ENCODE measurements at regions not wholly inside any gene's neighbourhood (a gene's known extent, or its start where the extent isn't known, plus 50 kb on each side); places are given as distances from the start of the nearest gene placed in this dataset.

- no peaks in the 10 kb centered on the region for H3K79me1 ChIP-seq (ENCODE audit: low read depth, low read length)
Observed at GRCh38 chr9:85108229-85108628, 438.7 kb downstream of the NTRK2 start.

DNA sequence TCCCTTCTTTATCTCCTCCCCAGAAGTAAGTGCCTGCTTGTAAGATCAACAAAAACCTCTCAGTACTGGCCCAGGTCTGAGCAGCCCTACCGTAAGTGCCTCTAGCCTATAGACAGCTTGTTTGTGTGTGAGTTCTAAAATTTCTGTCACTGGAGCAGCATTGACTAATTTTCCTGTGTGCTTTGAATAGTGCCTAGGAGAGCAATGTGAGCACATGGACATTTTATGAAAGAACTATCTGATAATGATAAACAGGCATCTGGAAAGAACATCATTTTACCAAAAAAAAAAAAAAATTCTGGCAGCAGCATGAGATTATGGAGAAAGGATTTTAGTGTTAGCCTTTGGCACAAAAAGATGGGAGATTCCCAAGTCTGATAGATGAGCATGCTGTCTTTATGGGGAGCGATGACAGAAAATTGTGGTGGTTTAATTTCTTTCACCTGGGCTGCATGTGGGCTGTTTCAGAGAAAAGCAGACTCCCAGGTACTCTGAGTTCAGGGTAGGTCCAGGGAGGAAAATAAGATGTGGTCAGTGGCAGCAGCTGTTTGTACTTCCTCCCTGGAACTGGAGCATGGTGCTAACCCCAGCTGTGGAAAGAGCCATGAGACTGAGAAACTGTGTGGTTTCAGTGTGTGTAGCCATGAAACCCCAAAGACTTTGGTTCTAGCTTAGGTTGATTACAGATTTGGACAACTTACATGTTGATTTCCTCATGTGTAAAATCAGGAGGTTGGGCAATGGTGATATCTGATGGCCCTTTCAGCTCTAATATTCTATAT is 419.9 kb downstream of the NTRK2 start:
- H3K79me1 ChIP-seq (ENCODE audit: low read depth, low read length) = peaks cover 1% of the 10 kb centered on the region
- no peak overlapping the region for H3K4me3 ChIP-seq (ENCODE audit: low read length in 2 of 2)
- H2AFZ ChIP-seq (ENCODE audit: low read length) = no peak overlapping the region
- H3K27me3 ChIP-seq (ENCODE audit: control insufficient read depth in 3 of 3, insufficient read depth in 3 of 3, low read depth in 1 of 3, low read length in 3 of 3) = no peaks in the 10 kb centered on the region
- H3K36me3 ChIP-seq (replicated peaks in 1 of 2; ENCODE audit: control insufficient read depth in 2 of 2, insufficient read depth in 2 of 2, low read length in 2 of 2) = no peaks in the 10 kb centered on the region
- WGBS, 2 donors (ENCODE audit: extremely low coverage in 2 of 2, insufficient read length in 2 of 2, insufficient replicate concordance in 1 of 2) = no CpG with 5 or more reads among the region's 2 CpGs
- no peak overlapping the region for H3K9ac ChIP-seq (ENCODE audit: low read depth, low read length, poor library complexity)
- H4K8ac ChIP-seq (ENCODE audit: low read depth, low read length) = no peak overlapping the region
- no peak for DNase-seq (ENCODE audit: low spot score)
- H3K4me1 ChIP-seq (ENCODE audit: control insufficient read depth in 2 of 2, insufficient read depth in 1 of 2, low read depth in 1 of 2, low read length in 2 of 2) = no peaks in the 10 kb centered on the region
- no peak overlapping the region for H2BK120ac ChIP-seq (ENCODE audit: low read depth, low read length)
- no peak overlapping the region for H3K4ac ChIP-seq (ENCODE audit: low read length)
- H4K91ac ChIP-seq (ENCODE audit: low read depth, low read length, poor library complexity) = no peak overlapping the region
- no peak overlapping the region for H3K27ac ChIP-seq (replicated peaks; ENCODE audit: low read length)
- H2BK12ac ChIP-seq (ENCODE audit: low read length) = no peak overlapping the region
- no peaks in the 10 kb centered on the region for H3K9me3 ChIP-seq (replicated peaks in 1 of 2; ENCODE audit: control insufficient read depth in 2 of 2, insufficient read depth in 1 of 2, low read depth in 1 of 2, low read length in 2 of 2)
- H2BK15ac ChIP-seq (ENCODE audit: low read length) = no peak overlapping the region
- H3K14ac ChIP-seq (ENCODE audit: low read length) = no peak overlapping the region
- H3K18ac ChIP-seq (ENCODE audit: low read length) = no peak overlapping the region
- H2BK5ac ChIP-seq (ENCODE audit: low read length) = no peak overlapping the region
- no peak overlapping the region for H3K23ac ChIP-seq (ENCODE audit: low read depth, low read length, poor library complexity)
- no peak overlapping the region for H3K4me2 ChIP-seq (ENCODE audit: insufficient read depth, low read length, poor library complexity, severe bottlenecking)
- no peak overlapping the region for H2AK5ac ChIP-seq (ENCODE audit: low read depth, low read length)

More at GRCh38 chr9:85108229-85108628, 438.7 kb downstream of the NTRK2 start:
- DNase-seq (ENCODE audit: low spot score) = no peak
- Histone ChIP-seq H3K18ac (ENCODE audit: low read length) (no peak overlapping the region), H3K14ac (ENCODE audit: low read length) (no peak overlapping the region), H3K4me1 (ENCODE audit: control insufficient read depth in 2 of 2, insufficient read depth in 1 of 2, low read depth in 1 of 2, low read length in 2 of 2) (no peaks in the 10 kb centered on the region), H2BK120ac (ENCODE audit: low read depth, low read length) (no peak overlapping the region), H3K23ac (ENCODE audit: low read depth, low read length, poor library complexity) (no peak overlapping the region), H3K4me2 (ENCODE audit: insufficient read depth, low read length, poor library complexity, severe bottlenecking) (no peak overlapping the region), H3K27me3 (ENCODE audit: control insufficient read depth in 3 of 3, insufficient read depth in 3 of 3, low read depth in 1 of 3, low read length in 3 of 3) (no peaks in the 10 kb centered on the region), H2BK5ac (ENCODE audit: low read length) (no peak overlapping the region), H4K91ac (ENCODE audit: low read depth, low read length, poor library complexity) (no peak overlapping the region), H4K8ac (ENCODE audit: low read depth, low read length) (no peak overlapping the region), H3K27ac (replicated peaks; ENCODE audit: low read length) (no peak overlapping the region), H2AK5ac (ENCODE audit: low read depth, low read length) (no peak overlapping the region), H3K4ac (ENCODE audit: low read length) (no peak overlapping the region), H2BK15ac (ENCODE audit: low read length) (no peak overlapping the region), H3K36me3 (replicated peaks in 1 of 2; ENCODE audit: control insufficient read depth in 2 of 2, insufficient read depth in 2 of 2, low read length in 2 of 2) (no peaks in the 10 kb centered on the region), H2AFZ (ENCODE audit: low read length) (no peak overlapping the region), H2BK12ac (ENCODE audit: low read length) (no peak overlapping the region), H3K9ac (ENCODE audit: low read depth, low read length, poor library complexity) (no peak overlapping the region), H3K9me3 (replicated peaks in 1 of 2; ENCODE audit: control insufficient read depth in 2 of 2, insufficient read depth in 1 of 2, low read depth in 1 of 2, low read length in 2 of 2) (peaks cover 0 to 3% of the 10 kb centered on the region in 2 donors), H3K4me3 (ENCODE audit: low read length in 2 of 2) (no peak overlapping the region)
- no CpG with 5 or more reads among the region's 6 CpGs for WGBS, 2 donors (ENCODE audit: extremely low coverage in 2 of 2, insufficient read length in 2 of 2, insufficient replicate concordance in 1 of 2)

- no peak overlapping the region for H4K91ac ChIP-seq (ENCODE audit: low read depth, low read length, poor library complexity)
- WGBS, 2 donors (ENCODE audit: extremely low coverage in 2 of 2, insufficient read length in 2 of 2, insufficient replicate concordance in 1 of 2) = no CpG with 5 or more reads among the region's 3 CpGs
- no peaks in the 10 kb centered on the region for H3K79me1 ChIP-seq (ENCODE audit: low read depth, low read length)
- H4K8ac ChIP-seq (ENCODE audit: low read depth, low read length) = no peak overlapping the region
- peaks cover 0 to 5% of the 10 kb centered on the region in 2 donors for H3K4me1 ChIP-seq (ENCODE audit: control insufficient read depth in 2 of 2, insufficient read depth in 1 of 2, low read depth in 1 of 2, low read length in 2 of 2)
- H3K4ac ChIP-seq (ENCODE audit: low read length) = no peak overlapping the region
- peaks cover 0 to 3% (median 0%) of the 10 kb centered on the region in 3 experiments for H3K27me3 ChIP-seq (ENCODE audit: control insufficient read depth in 3 of 3, insufficient read depth in 3 of 3, low read depth in 1 of 3, low read length in 3 of 3)
- H3K9ac ChIP-seq (ENCODE audit: low read depth, low read length, poor library complexity) = no peak overlapping the region
- no peak overlapping the region for H3K18ac ChIP-seq (ENCODE audit: low read length)
- H2BK120ac ChIP-seq (ENCODE audit: low read depth, low read length) = no peak overlapping the region
- no peak overlapping the region for H2BK12ac ChIP-seq (ENCODE audit: low read length)
- no peak overlapping the region for H2AFZ ChIP-seq (ENCODE audit: low read length)
- H3K36me3 ChIP-seq (replicated peaks in 1 of 2; ENCODE audit: control insufficient read depth in 2 of 2, insufficient read depth in 2 of 2, low read length in 2 of 2) = no peaks in the 10 kb centered on the region
- H3K27ac ChIP-seq (replicated peaks; ENCODE audit: low read length) = no peak overlapping the region
- peaks cover 0 to 2% of the 10 kb centered on the region in 2 donors for H3K9me3 ChIP-seq (replicated peaks in 1 of 2; ENCODE audit: control insufficient read depth in 2 of 2, insufficient read depth in 1 of 2, low read depth in 1 of 2, low read length in 2 of 2)
- H2BK5ac ChIP-seq (ENCODE audit: low read length) = no peak overlapping the region
- no peak overlapping the region for H3K4me3 ChIP-seq (ENCODE audit: low read length in 2 of 2)
- no peak overlapping the region for H3K23ac ChIP-seq (ENCODE audit: low read depth, low read length, poor library complexity)
- no peak overlapping the region for H3K4me2 ChIP-seq (ENCODE audit: insufficient read depth, low read length, poor library complexity, severe bottlenecking)
- no peak overlapping the region for H3K14ac ChIP-seq (ENCODE audit: low read length)
- no peak overlapping the region for H2AK5ac ChIP-seq (ENCODE audit: low read depth, low read length)
- H2BK15ac ChIP-seq (ENCODE audit: low read length) = no peak overlapping the region
- DNase-seq (ENCODE audit: low spot score) = no peak
Observed at GRCh38 chr9:85081963-85082362, 412.4 kb downstream of the NTRK2 start.

DNA sequence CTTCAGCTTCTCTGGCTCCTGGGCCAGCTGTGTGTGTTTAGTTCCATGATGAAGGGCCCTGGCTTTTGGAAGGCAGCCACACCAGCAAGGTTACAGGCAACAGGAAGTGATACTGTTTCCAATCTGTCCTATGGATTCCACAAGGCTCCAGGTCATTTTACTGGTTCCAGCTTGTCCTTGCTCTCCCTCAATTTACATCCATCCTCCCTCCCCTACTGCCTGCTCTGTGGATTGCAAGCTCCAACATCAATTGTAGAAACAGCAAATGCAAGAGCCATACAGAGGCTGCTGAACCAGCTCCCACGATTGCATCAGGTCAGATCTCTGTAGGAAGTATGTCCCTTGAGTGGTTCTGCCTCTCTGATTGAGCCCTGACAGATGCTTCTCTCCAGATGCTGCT is 409.8 kb downstream of the NTRK2 start:
- Histone ChIP-seq H3K4me3 (ENCODE audit: low read length in 2 of 2) (no peak overlapping the region), H3K4me2 (ENCODE audit: insufficient read depth, low read length, poor library complexity, severe bottlenecking) (no peak overlapping the region), H4K91ac (ENCODE audit: low read depth, low read length, poor library complexity) (no peak overlapping the region), H3K23ac (ENCODE audit: low read depth, low read length, poor library complexity) (no peak overlapping the region), H3K79me1 (ENCODE audit: low read depth, low read length) (no peaks in the 10 kb centered on the region), H2AFZ (ENCODE audit: low read length) (no peak overlapping the region), H3K36me3 (replicated peaks in 1 of 2; ENCODE audit: control insufficient read depth in 2 of 2, insufficient read depth in 2 of 2, low read length in 2 of 2) (no peaks in the 10 kb centered on the region), H3K4ac (ENCODE audit: low read length) (no peak overlapping the region), H2BK15ac (ENCODE audit: low read length) (no peak overlapping the region), H3K14ac (ENCODE audit: low read length) (no peak overlapping the region), H3K9me3 (replicated peaks in 1 of 2; ENCODE audit: control insufficient read depth in 2 of 2, insufficient read depth in 1 of 2, low read depth in 1 of 2, low read length in 2 of 2) (peaks cover 0 to 2% of the 10 kb centered on the region in 2 donors), H2AK5ac (ENCODE audit: low read depth, low read length) (no peak overlapping the region), H4K8ac (ENCODE audit: low read depth, low read length) (no peak overlapping the region), H2BK120ac (ENCODE audit: low read depth, low read length) (no peak overlapping the region), H3K27ac (replicated peaks; ENCODE audit: low read length) (no peak overlapping the region), H3K18ac (ENCODE audit: low read length) (no peak overlapping the region), H3K9ac (ENCODE audit: low read depth, low read length, poor library complexity) (no peak overlapping the region), H2BK5ac (ENCODE audit: low read length) (no peak overlapping the region), H3K4me1 (ENCODE audit: control insufficient read depth in 2 of 2, insufficient read depth in 1 of 2, low read depth in 1 of 2, low read length in 2 of 2) (peaks cover 0 to 5% of the 10 kb centered on the region in 2 donors), H3K27me3 (ENCODE audit: control insufficient read depth in 3 of 3, insufficient read depth in 3 of 3, low read depth in 1 of 3, low read length in 3 of 3) (peaks cover 0 to 3% (median 0%) of the 10 kb centered on the region in 3 experiments), H2BK12ac (ENCODE audit: low read length) (no peak overlapping the region)
- no CpG with 5 or more reads among the region's 1 CpG for WGBS, 2 donors (ENCODE audit: extremely low coverage in 2 of 2, insufficient read length in 2 of 2, insufficient replicate concordance in 1 of 2)
- DNase-seq (ENCODE audit: low spot score) = no peak

All from neuronal stem cell (in vitro differentiated cells).